T-cell (primary cell): ENCODE measurements at regions not wholly inside any gene's neighbourhood (a gene's known extent, or its start where the extent isn't known, plus 50 kb on each side); places are given as distances from the start of the nearest gene placed in this dataset.

Experiments
- ATAC-seq, 4 experiments: fragments of 200-7000 bp in 3 of 4; fragments of 150-1000 bp in 1 of 4; cut with Tn5 transposase; replicated peaks in 1 of 4; 1 replicate in 3 of 4; 2 replicates in 1 of 4; pipeline ENCODE4 v1.10.0; 2021; ENCODE audit warnings: moderate library complexity in 3 of 4, mild to moderate bottlenecking in 2 of 4, moderate number of reproducible peaks in 1 of 4
- CTCF ChIA-PET, 2 donors: fragments of 300-600 bp; sonication (Branson Sonifier 250); formaldehyde crosslinking; loops; one replicate each; lab custom pipeline; 2022; ENCODE audit warnings: antibody characterized with exemption in 2 of 2; lab: Charles Lee
- POLR2A ChIA-PET, 2 donors: fragments of 300-600 bp; sonication (Branson Sonifier 250); formaldehyde crosslinking; loops; one replicate each; lab custom pipeline; 2022; ENCODE audit warnings: antibody characterized with exemption in 2 of 2; lab: Charles Lee
- DNase-seq, 35 experiments: peaks; one replicate each; pipeline versions ENCODE4 v3.0.0 to v3.0.0-alpha.2; 2013 to 2023
- H3K27ac ChIP-seq: one replicate; pipeline ENCODE4 v1.5.1; 2013; ENCODE audit warnings: low read length
- H3K27me3 ChIP-seq, 2 experiments: replicated peaks in 1 of 2; 1 replicate in 1 of 2; 2 replicates in 1 of 2; pipeline versions ENCODE4 v1.6.1 to v1.7.0; 2013; ENCODE audit warnings: low read length in 1 of 2, mixed read lengths in 1 of 2; ENCODE audit not compliant: control insufficient read depth in 2 of 2, insufficient read depth in 2 of 2; ENCODE audit errors: extremely low read depth in 1 of 2
- H3K36me3 ChIP-seq, 2 donors: 1 replicate in 1 of 2; 2 replicates in 1 of 2; pipeline versions ENCODE4 v1.6.1 to v1.7.0; 2013; ENCODE audit warnings: low read length in 1 of 2; ENCODE audit not compliant: control insufficient read depth in 2 of 2, insufficient read depth in 1 of 2; ENCODE audit errors: extremely low read depth in 1 of 2
- H3K4me1 ChIP-seq, 2 experiments: 1 replicate in 1 of 2; 2 replicates in 1 of 2; pipeline versions ENCODE4 v1.6.1 to v1.7.0; 2013; ENCODE audit warnings: low read length in 2 of 2, mixed read lengths in 1 of 2; ENCODE audit not compliant: insufficient read depth in 2 of 2, control insufficient read depth in 1 of 2; ENCODE audit errors: extremely low read depth in 1 of 2
- H3K4me3 ChIP-seq, 2 donors: 1 replicate in 1 of 2; 2 replicates in 1 of 2; pipeline versions ENCODE4 v1.5.1 to v1.7.0; 2013; ENCODE audit warnings: mild to moderate bottlenecking in 2 of 2, low read length in 1 of 2, moderate library complexity in 1 of 2; ENCODE audit not compliant: control insufficient read depth in 1 of 2; ENCODE audit errors: extremely low read depth in 1 of 2
- H3K9me3 ChIP-seq: 2 replicates; pipeline ENCODE4 v1.7.0; 2013
- H3K27ac Mint-ChIP-seq, 2 donors: one replicate each; pipeline ENCODE4 v1.8.0; 2020 to 2021; ENCODE audit warnings: mild to moderate bottlenecking in 2 of 2, mixed read lengths in 2 of 2
- H3K27me3 Mint-ChIP-seq, 2 donors: one replicate each; pipeline ENCODE4 v1.8.0; 2021 to 2022; ENCODE audit warnings: mixed read lengths in 2 of 2
- H3K36me3 Mint-ChIP-seq: one replicate; pipeline ENCODE4 v1.8.0; 2021; ENCODE audit warnings: mixed read lengths
- H3K4me1 Mint-ChIP-seq, 3 donors: one replicate each; pipeline ENCODE4 v1.8.0; 2020 to 2022; ENCODE audit warnings: mixed read lengths in 3 of 3, mild to moderate bottlenecking in 1 of 3
- H3K4me3 Mint-ChIP-seq, 3 donors: one replicate each; pipeline ENCODE4 v1.8.0; 2020 to 2022; ENCODE audit warnings: mild to moderate bottlenecking in 3 of 3, mixed read lengths in 3 of 3, moderate library complexity in 3 of 3
- H3K9me3 Mint-ChIP-seq, 3 donors: one replicate each; pipeline ENCODE4 v1.8.0; 2020 to 2022; ENCODE audit warnings: mixed read lengths in 3 of 3
- WGBS: methylation state at CpG from one replicate; pipeline ENCODE4 v1.1.5; 2013; ENCODE audit warnings: missing lambda C conversion rate; ENCODE audit not compliant: insufficient coverage; 5-methylcytosine and 5-hydroxymethylcytosine counted together

DNA sequence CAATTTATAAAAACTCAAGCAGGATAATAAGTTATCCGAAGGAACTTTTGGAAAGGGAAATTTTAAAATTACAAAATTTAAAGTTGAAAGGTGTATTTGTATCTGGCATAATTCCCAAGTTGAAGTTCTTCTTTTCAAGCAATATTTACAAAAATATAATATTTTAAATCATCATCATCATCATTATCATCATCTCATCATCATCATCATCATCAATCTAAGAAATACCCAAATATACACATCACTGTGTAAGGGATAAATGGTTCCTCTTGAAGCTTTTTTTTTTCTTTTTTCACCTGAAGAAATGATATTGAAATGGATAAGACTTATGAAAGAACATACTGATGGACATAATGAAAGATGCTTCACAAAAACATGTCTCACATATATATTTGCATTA is 254.9 kb upstream of the ARRDC3 start:
- no peak for DNase-seq
- no peak for ATAC-seq
- CTCF ChIA-PET: no interaction called here
- Mint-ChIP-seq H3K36me3 (no peaks in the 10 kb centered on the region), H3K4me1 (no peaks in the 10 kb centered on the region), H3K9me3 (no peaks in the 10 kb centered on the region), H3K4me3 (no peak overlapping the region), H3K27ac (no peak overlapping the region), H3K27me3 (peaks cover 0 to 1% of the 10 kb centered on the region in 2 donors)
- Histone ChIP-seq H3K27me3 (no peaks in the 10 kb centered on the region), H3K36me3 (no peaks in the 10 kb centered on the region), H3K4me1 (no peaks in the 10 kb centered on the region), H3K27ac (no peak overlapping the region), H3K4me3 (no peak overlapping the region), H3K9me3 (no peaks in the 10 kb centered on the region)
- WGBS: no CpG with 5 or more reads among the region's 1 CpG
- POLR2A ChIA-PET: no interaction called here

DNA sequence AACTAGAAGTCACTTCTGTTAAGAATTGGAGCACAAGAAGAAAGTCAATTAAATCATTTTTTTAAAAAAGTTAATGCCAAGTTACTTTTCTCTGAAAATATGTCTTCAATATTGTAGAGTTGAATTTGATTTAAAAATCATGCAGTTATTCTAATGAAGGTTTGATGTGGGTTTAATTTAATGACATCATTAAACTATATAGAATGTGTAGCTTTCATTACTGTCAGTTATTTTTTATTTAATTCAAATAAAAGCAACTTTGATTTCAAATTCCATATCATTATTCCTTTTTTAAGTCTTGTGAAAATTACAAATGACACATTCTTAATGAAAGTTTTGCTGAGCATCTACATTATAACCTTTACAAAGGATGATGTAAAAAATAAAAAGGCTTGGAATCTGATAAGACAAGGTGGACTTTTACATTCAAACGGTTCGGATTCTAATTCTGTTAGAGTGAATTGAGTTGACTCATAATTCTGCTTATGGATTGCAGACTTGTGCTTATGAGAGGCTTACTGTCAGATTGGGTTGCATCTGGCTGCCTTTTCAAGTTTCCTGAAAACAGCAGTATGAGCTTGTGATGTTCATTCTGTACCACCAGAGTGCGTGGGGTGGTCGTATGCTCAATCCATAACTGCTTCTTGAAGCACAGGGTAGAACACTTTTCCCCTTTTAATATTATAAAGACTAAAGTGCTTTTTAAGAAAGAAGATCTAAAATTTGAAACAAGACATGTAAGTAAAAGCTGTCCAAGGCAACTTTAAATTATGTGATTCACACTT is 253.0 kb upstream of the ARRDC3 start:
- Histone ChIP-seq H3K27me3 (no peaks in the 10 kb centered on the region), H3K4me3 (no peak overlapping the region), H3K4me1 (no peaks in the 10 kb centered on the region), H3K36me3 (no peaks in the 10 kb centered on the region), H3K9me3 (no peaks in the 10 kb centered on the region), H3K27ac (no peak overlapping the region)
- WGBS: 81% methylated on average over 2 of the region's 4 CpGs
- CTCF ChIA-PET: no interaction called here
- Mint-ChIP-seq H3K9me3 (no peaks in the 10 kb centered on the region), H3K27me3 (no peaks in the 10 kb centered on the region), H3K4me1 (no peaks in the 10 kb centered on the region), H3K36me3 (no peaks in the 10 kb centered on the region), H3K27ac (no peak overlapping the region), H3K4me3 (no peak overlapping the region)
- ATAC-seq (no peak), DNase-seq (no peak)
- POLR2A ChIA-PET: no interaction called here

DNA sequence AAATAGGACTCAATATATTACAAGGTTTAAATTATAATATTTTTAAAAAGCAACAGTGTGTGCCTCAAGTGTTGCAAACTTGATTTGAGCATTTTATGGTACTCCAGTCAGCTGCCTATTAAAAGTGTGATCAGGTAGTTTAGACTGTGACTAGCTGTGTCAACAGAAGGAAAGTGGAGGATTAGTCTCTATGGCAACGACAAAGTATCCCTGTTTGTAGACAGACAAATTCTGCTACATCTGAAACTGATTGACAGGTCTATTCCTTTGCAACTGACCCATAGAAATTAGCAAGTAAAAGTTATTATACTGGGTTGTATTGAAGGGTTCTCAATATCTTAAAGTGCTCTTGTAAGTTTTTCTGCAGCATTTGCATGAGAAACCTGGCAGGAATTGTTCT is 249.8 kb upstream of the ARRDC3 start:
- H3K36me3 Mint-ChIP-seq: no peaks in the 10 kb centered on the region
- WGBS: 67% methylated on average over 1 of the region's 1 CpG
- no peak overlapping the region for H3K4me3 ChIP-seq
- no peaks in the 10 kb centered on the region for H3K9me3 ChIP-seq
- H3K27ac ChIP-seq: no peak overlapping the region
- no peak overlapping the region for H3K4me3 Mint-ChIP-seq
- H3K36me3 ChIP-seq: no peaks in the 10 kb centered on the region
- DNase-seq (no peak), ATAC-seq (no peak)
- no peaks in the 10 kb centered on the region for H3K4me1 Mint-ChIP-seq
- H3K9me3 Mint-ChIP-seq: no peaks in the 10 kb centered on the region
- H3K27me3 Mint-ChIP-seq: no peaks in the 10 kb centered on the region
- POLR2A ChIA-PET: no interaction called here
- H3K27ac Mint-ChIP-seq: no peak overlapping the region
- no peaks in the 10 kb centered on the region for H3K27me3 ChIP-seq
- CTCF ChIA-PET: no interaction called here
- no peaks in the 10 kb centered on the region for H3K4me1 ChIP-seq

DNA sequence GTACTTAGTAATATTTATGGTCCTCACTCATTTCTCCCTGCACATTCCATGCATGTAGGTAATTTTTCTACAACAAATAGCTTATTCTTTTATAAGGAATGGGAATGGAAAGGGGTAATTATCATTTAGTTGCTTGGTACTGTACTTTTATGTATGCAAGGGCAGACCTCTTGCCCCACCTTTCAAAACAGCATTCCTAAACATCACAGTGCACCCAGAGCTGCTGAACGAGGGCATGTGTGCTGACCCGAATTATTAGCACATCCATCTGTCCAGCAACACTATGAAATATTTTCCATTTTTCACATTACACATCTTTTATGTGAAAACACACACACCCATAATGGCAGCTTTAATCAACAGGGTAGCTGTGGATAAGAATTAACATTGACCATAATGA is 228.6 kb upstream of the ARRDC3 start:
- Mint-ChIP-seq H3K9me3 (peaks cover 0 to 3% (median 0%) of the 10 kb centered on the region in 3 donors), H3K27ac (no peak overlapping the region), H3K4me3 (no peak overlapping the region), H3K27me3 (no peaks in the 10 kb centered on the region), H3K4me1 (no peaks in the 10 kb centered on the region), H3K36me3 (no peaks in the 10 kb centered on the region)
- WGBS: 83% methylated on average over 2 of the region's 2 CpGs
- Histone ChIP-seq H3K9me3 (no peaks in the 10 kb centered on the region), H3K27ac (no peak overlapping the region), H3K27me3 (no peaks in the 10 kb centered on the region), H3K36me3 (no peaks in the 10 kb centered on the region), H3K4me1 (no peaks in the 10 kb centered on the region), H3K4me3 (no peak overlapping the region)
- CTCF ChIA-PET: no interaction called here
- DNase-seq (no peak), ATAC-seq (no peak)
- POLR2A ChIA-PET: no interaction called here

DNA sequence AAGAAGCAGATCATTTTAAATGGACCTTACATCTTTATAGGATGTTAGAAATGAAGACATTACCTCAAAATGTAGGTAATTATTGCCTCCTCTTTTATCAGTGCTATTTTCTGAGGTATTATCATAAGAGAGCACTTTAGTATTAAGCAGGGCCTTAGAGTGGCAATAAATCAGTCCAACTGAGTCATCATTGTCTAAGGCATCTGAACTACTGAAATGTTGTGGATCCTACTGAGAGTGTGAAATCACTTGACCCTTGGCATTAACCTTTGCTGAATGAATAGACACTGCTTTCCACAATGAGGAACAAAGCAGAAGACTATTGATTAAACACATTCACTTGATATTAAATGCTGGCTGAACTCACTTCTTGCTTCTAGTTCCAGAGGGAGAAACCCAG is 224.6 kb upstream of the ARRDC3 start:
- no peaks in the 10 kb centered on the region for H3K9me3 Mint-ChIP-seq
- no peaks in the 10 kb centered on the region for H3K27me3 Mint-ChIP-seq

DNA sequence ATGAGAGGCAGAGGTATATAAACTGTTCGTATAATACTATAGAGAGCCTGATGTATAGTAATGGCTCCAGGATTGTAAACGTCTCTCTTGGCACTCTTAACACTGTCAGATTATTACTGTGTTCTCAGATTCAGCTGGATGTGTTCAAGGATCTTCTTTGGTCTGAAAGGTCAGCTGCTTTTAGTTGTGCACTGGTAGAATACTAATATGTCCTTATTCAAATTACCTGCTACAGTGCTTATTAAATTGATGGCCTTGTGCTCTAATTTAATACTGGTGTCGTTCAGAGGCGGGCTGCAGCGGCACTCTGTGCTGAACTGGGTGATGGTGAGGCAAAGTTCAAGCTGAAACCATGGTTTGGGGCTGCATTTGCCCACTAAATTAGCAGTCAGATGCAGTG is 216.7 kb upstream of the ARRDC3 start:
- POLR2A ChIA-PET: no interaction called here
- no peak overlapping the region for H3K4me3 Mint-ChIP-seq
- Histone ChIP-seq H3K4me3 (no peak overlapping the region), H3K4me1 (no peaks in the 10 kb centered on the region), H3K36me3 (no peaks in the 10 kb centered on the region), H3K27ac (no peak overlapping the region), H3K27me3 (no peaks in the 10 kb centered on the region), H3K9me3 (no peaks in the 10 kb centered on the region)
- no peaks in the 10 kb centered on the region for H3K27me3 Mint-ChIP-seq
- CTCF ChIA-PET: no interaction called here
- DNase-seq: no peak
- peaks cover 0 to 14% (median 0%) of the 10 kb centered on the region in 3 donors for H3K9me3 Mint-ChIP-seq
- H3K27ac Mint-ChIP-seq: no peak overlapping the region
- no peaks in the 10 kb centered on the region for H3K4me1 Mint-ChIP-seq
- ATAC-seq: no peak
- no peaks in the 10 kb centered on the region for H3K36me3 Mint-ChIP-seq
- WGBS: no CpG with 5 or more reads among the region's 5 CpGs

More for the DNA sequence above, 224.6 kb upstream of the ARRDC3 start:
- H3K4me1 ChIP-seq: no peaks in the 10 kb centered on the region
- no peaks in the 10 kb centered on the region for H3K36me3 Mint-ChIP-seq
- H3K9me3 ChIP-seq: no peaks in the 10 kb centered on the region
- DNase-seq (no peak), ATAC-seq (no peak)
- ChIA-PET POLR2A (no interaction called here), CTCF (no interaction called here)
- H3K27ac ChIP-seq: no peak overlapping the region
- no peak overlapping the region for H3K4me3 ChIP-seq
- H3K27ac Mint-ChIP-seq: no peak overlapping the region
- H3K4me3 Mint-ChIP-seq: no peak overlapping the region
- H3K4me1 Mint-ChIP-seq: no peaks in the 10 kb centered on the region
- H3K36me3 ChIP-seq: no peaks in the 10 kb centered on the region
- no peaks in the 10 kb centered on the region for H3K27me3 ChIP-seq

DNA sequence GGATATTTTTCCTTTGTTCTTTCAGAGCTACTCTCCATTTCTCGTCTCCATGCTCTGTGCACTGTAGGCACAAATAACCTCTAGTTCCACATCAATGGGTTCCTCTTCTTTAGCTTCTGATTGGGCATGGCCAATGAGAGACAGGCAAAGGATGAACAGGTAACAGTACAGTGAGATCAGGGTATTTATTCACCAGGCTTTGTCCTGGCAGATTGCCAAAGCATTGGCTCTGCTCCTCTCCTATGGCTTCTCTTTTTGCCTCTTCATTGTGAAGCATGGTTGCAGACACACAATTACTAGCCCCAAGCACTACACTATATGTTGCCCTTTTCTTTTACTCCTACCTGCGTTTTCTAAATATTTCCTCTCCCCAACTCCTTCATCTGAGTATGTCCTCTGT is 215.1 kb upstream of the ARRDC3 start:
- no CpG with 5 or more reads among the region's 2 CpGs for WGBS

More for the DNA sequence above, 215.1 kb upstream of the ARRDC3 start:
- H3K4me1 Mint-ChIP-seq: no peaks in the 10 kb centered on the region
- no peak for DNase-seq
- Histone ChIP-seq H3K4me3 (no peak overlapping the region), H3K9me3 (no peaks in the 10 kb centered on the region), H3K27ac (no peak overlapping the region), H3K4me1 (no peaks in the 10 kb centered on the region), H3K36me3 (no peaks in the 10 kb centered on the region), H3K27me3 (no peaks in the 10 kb centered on the region)
- no peaks in the 10 kb centered on the region for H3K36me3 Mint-ChIP-seq
- H3K27ac Mint-ChIP-seq: no peak overlapping the region
- ATAC-seq: no peak
- no peaks in the 10 kb centered on the region for H3K27me3 Mint-ChIP-seq
- H3K4me3 Mint-ChIP-seq: no peak overlapping the region
- H3K9me3 Mint-ChIP-seq: peaks cover 0 to 26% (median 6%) of the 10 kb centered on the region in 3 donors
- CTCF ChIA-PET: no interaction called here
- POLR2A ChIA-PET: no interaction called here
